ENCODE measurements at regions not wholly inside any gene's neighbourhood (a gene's known extent, or its start where the extent isn't known, plus 50 kb on each side); places are given as distances from the start of the nearest gene placed in this dataset.

GRCh38 chr18:47748093-47748796, 182.2 kb downstream of the SMAD2 start:
- no peak for TF ChIP-seq CTCF (IDR thresholded peaks at IDR 0.05)
- TF ChIP-seq EP300 (IDR thresholded peaks at IDR 0.05): no peak

Data from tibial nerve (tissue), 4 donors.